ENCODE measurements at regions not wholly inside any gene's neighbourhood (a gene's known extent, or its start where the extent isn't known, plus 50 kb on each side); places are given as distances from the start of the nearest gene placed in this dataset.

DNA sequence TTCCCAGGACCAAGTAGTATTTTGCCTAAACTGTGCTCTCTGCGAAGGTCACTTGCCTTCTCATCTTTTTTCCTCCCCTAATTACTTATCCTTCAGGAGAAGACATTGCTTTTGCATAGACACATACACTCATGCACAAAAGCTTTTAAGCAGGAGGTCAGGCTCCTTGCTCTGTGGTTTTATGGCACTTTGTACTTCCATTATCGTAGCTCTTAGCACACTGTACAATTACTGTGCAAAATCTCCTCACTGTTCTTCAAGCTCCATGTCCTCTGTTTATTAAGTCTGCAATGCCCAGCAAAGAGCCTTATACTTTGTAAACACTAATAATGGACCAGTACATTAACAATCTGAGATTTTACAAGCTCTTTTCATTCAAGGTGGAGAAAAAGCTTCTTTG is 188.4 kb upstream of the GNPDA2 start:
- DNase-seq: no peak

DNA sequence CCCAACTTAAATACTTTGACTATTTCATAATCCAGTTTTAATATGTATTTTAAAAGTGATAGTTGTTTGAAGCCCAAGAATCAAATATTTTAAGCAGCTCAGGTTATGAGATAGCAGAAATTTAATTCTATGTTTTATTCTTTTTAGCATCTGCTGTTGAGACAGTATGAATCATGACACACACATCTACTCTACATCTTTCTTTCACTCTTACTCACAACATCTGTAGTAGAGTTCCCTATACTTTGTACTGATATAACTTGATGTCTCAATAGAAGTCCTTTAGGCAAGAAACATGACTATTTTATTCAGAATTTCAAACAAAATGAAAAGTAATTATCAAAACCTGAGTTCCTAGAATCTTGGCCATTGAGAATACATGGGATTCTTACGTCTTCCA is 187.9 kb upstream of the GNPDA2 start:
- DNase-seq: no peak

DNA sequence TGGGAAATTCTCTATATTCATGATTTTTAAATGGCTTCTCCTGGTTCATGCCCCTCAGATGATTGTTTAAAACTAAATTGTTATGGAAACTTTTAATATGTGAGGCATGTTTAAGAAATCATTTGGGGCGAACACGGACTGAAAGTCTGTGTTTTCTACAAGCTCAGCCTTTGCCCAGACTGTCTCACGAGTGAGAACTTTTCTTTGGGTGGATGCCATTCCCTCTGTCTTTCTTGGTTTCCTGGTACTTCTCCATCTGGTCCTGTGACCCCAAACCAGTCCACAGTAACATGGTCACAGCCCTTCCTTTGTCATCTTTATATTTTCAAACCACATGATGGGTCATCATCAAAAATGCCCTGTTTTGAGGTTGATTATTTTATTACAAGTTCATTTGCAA is 186.6 kb upstream of the GNPDA2 start:
- no peak for DNase-seq

DNA sequence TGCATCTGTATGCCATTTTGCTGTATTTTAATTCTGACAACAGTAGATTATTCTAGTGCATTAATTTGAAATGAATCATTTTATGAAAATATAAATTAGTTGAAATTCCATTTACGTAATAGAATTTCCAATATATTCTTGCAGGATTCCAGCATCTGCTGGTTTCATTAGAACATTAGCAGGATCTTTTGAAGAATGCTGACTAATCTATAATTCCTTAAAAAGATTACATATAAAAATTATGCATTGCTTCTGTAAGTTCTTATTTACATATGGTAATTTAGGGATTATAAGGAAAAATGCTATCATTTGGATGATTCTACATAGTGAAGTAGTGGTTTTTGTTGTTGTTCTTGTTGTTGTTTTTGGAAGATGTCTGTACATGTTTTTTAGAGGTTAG is 182.2 kb upstream of the GNPDA2 start:
- no peak for DNase-seq

DNA sequence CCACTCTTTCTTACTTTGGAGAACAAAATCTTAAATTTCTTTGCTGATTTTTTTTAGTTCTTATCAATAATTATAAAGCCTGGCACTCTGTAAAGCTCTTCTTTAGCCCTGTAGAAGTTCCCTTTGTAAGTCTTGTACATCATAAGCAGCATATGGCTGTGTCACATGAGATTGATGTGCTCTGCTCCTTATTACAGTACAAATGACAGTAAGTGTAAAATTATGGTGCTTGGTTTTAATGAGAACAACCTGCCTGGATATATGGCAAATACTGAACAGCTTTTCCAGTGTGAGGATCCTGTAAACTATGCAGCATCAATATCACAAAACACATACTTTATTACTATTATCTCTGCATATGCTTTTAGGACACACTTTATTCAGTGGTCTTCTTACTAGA is 145.9 kb upstream of the GNPDA2 start:
- no peak for DNase-seq

DNA sequence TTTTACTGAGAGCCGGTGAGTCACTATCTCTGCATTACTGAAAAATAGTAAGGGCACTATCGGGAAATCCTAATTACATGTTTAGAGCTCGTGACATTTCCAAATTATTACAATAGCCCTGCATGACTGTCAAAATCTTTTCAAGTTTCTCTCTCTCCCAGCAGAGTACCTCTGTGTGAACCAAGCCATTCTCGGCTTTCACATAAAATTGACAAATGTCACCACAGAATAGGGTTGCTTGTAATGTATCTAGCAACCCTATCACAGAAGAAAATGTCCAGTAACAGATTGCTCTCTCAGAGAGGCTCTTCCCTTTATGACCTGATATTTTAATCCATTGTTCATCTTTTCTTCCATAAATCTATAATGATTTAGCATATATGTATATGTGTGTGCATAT is 144.8 kb upstream of the GNPDA2 start:
- no peak for DNase-seq

DNA sequence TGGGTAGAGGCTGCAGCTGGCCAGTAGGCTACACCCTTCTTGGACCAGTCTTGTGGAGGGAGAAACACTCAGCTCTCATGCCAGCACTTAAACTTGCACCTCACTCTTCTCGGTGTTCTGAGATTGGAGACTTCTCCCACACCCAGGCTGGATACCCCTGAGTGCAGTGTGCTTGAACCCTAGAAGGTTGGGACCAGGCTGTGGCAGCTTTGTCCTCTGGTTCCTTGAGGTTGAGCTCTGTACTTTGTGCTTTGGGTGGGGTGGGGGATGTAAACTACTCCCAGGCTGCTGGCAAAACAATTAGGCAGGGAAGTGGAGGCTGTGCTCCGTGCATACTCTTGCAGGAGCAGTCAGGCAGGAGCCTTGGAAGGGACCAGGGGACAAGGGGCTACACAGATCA is 143.6 kb upstream of the GNPDA2 start:
- no peak for DNase-seq

DNA sequence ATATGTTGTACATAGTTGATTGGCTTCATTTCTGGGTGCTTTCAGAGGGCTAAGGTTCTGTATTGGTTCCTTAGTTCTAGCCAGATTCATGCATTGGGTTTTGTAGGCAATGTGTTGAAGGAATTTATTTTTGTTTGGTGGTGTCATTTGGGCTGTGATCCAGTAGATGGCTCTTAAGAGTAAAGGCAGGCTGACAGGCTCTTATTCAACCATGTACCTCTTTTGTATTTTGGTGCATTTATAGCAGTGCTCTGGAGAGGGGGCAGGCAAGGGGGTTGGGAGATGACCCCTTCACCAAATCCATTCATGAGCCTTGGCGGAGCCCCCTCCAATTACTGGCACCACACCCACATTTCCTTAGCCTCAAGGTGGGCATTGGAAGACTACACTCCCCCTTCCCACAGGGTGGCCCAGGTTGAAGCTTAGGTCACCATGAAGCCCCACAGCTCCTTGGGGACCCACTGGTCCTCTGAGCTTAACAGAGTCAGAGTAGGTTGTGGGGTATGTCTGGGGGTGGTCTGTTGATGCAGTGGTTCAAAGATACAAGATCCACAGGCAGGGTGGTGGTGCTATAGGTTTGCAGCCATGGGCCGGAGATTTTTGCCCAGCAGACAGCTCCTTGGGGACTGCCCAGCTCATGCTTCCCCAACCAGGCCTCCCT is 143.0 kb upstream of the GNPDA2 start:
- DNase-seq: no peak

DNA sequence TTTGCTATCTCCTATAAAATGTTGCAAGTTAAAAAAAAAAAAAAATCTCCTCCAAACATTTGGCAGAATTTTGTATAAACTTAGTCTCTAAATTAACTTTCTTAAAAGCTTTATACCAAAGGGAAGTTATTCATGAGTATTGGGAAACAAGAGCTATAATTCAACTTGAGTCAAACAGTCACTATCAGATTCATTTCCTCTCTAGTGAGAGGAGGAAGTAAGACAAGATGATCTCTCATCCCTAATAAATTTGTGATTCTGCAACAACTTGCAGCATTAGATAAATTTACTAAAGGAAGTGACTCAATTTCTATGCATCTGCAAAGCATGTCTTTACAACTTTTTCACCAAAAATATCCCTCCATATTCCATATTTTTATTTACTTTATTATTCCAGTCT is 135.4 kb upstream of the GNPDA2 start:
- DNase-seq: peak in 1 of 2 experiments; percentile 11

DNA sequence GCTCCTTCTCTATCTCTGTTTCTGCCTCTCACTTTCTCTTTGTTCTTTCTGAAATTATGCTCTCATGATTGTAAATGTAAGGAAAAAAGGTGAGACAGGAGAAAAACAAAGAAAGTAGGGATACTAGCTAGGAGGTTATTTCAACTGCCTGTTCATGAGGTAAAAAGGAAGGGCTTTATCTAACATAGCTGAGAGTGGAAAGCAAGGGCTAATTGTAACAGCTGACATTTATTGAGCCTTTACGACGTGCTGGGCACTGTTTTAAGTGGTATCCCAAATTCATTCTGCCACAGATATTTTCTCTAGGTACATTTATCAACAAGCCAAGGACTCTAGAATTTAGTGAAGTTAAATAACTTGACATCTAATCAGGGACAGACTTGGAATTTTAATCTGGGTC is 133.1 kb upstream of the GNPDA2 start:
- no peak for DNase-seq

DNA sequence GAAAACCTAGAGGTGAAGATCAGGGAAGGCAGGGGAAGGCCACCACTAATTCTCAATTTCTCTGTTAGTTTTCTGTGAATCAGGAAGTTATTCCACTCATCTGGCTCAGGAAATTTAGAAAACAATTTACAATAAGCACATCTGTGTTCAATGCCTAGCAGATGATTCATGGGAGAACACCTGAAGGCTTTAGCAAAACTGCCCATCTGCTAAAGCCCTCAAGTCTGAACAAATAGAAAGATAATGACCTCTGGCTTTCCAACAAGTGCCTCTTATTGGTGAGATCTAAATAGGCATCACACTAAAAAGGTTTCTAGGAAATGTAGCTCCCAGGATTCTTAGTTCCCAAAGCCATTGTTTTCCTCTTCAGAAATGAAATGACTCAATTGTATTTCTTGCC is 122.1 kb upstream of the GNPDA2 start:
- no peak for DNase-seq

DNA sequence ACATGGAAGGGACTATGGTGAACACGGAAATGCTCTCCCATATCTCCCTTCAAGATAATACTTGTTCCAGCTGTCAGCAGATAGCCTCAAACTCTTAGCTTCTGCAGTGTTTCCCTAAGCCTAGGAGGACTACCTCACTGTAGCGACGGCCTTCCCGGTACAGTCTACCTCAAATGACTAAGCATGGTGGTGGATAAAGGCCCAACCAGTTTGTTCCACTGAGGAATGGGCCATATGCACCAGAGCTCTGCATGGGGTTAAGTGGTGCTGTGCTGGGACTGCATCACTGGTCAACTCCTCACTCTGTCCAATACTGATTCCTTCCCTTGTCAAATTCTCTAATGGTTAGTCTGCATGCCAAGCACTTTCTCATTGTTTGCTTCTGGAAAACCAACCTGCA is 119.6 kb upstream of the GNPDA2 start:
- DNase-seq: no peak

DNA sequence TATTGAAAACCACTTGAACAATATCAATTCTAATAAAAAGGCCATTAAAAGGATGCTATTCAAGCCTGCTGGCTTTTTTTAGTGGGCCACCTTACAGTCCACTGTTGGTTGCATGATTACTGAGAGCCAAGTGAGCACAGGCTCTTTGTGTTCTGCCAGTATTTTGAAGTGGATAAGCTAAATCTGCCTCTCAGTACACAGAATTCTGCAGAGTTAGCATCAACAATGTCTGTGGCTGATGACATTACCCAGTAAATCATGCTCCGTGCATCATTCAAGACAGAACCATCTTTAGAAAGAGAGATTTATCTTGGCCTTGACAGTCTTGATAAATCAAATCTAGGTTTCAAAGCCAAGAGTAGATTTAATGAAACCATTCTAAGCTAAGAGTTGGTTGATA is 119.0 kb upstream of the GNPDA2 start:
- no peak for DNase-seq

DNA sequence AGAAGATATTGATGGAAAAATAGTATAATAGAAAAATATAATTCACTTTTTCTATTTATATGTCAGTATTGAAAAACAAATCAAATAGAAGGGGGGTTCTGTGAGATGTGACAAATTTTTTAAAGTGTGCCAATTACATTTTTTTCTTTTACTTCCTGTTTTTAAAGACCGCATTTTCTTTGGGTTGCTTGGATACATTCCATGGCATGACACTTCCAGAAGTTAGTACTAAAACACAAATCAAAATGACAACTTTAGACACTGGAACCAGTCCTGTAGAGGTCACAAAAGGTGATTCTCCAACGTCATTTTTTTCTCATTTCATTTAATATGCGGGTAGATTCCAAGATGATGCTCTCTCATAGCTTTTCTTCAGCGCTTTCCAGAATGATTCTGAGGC is 116.2 kb upstream of the GNPDA2 start:
- DNase-seq: no peak

DNA sequence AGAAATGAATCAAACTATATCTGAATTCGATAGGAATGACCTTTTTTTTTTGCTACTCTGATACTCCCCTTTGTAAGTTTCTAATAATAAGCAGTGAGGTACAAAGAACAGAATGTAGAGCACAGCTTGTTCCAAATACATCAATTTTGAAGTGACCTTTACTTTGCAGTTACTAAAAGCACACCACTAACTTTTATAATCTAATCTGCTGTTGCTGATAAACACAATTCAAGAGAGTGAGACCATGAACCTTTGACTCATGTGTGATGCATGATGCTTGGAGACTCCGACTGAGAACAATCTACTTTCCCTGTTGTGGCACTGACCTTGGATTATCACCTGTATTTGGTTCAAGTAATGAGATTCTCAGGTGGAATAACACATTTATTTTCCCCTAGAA is 91.6 kb upstream of the GNPDA2 start:
- no peak for DNase-seq

DNA sequence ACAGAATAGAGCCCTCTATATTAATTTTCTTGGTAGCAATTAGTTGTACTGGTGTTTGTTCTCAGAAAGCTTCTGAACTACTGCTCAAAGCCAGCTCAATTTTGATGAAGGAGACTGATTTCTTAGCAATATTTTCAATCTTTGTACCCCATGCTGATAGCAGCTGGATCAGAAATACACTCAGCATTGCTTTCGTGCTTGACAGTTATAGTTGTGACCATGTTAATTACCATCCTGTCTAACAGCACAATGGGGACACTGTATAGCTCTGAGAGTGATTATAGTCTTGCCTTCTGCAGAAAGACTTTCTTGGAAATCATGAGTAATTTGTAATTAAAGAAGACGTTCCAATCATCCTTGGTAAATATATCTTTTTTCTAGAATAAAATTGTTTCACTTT is 79.7 kb upstream of the GNPDA2 start:
- DNase-seq: no peak

DNA sequence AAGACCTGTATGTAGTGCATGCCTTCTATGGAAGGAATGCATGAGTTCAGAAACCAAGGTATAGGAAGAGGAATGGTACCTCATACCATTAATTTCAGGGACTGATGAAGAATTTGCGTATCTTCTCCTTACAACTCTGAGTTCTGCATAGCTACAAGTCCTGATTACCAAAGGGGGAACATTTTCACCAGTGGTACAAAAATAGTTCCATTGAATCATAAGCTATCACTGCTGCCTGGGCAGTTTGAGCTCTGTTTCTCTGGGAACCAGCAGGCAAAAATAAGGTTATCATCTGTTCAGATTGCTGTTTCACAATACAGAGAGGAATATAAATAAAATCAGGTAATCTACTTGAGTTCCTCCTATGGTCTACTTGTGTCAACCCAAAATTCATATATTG is 77.9 kb upstream of the GNPDA2 start:
- DNase-seq: no peak

DNA sequence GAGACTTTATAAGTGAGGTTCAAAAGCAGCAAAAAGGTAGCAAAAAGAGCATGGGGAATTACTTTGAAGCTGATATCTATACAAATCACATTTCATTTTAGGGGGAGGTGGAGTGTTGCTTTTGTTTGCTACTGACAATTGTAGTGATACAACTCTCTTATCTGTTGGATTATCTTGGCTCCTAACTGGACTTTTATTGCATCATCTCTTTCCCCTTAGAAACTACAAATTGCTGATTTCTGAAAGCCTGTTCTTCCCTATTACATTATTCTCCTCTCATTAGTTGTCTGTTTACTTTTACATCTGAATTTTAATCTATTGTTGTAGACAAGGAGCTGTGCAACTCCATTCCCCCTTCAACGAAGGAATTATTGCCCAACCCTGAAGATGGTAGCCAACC is 75.0 kb upstream of the GNPDA2 start:
- DNase-seq: no peak

DNA sequence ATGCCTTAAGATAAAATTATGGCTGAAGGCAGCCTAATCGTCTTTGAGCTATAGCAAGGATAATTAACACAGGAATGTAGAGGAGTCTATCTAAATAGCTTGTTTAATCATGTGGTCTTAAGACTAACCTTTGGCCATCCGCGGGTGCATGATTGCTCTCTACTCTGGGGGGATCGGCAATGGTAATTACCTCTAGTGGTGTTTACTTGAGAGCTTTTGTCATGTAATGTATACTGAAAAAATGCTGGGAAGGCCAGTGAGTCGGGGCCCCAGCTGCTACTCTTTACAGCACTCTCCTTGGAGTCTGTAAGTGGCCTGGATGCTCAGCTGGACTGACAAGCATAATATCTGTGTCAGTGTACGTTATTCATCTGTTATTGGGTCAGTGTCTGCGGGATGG is 65.5 kb upstream of the GNPDA2 start:
- no peak for DNase-seq

DNA sequence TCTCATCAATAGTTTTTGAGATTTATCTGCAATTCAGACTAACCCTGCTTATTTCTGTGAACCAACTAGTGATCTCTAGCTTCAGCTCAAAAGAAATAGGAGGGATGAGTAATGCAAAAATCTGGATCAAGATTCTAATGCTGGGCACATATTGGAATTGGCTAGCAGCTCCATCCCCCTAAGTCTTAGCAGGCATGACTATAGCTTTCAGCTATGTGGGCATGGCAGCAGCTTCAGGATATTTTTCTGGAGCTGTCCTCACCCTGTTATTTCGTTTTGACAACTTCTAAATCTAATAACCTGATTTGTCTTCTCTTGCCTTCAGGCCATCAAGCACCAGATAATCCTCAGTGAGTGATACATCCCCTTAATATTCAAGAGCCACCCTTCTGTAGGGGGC is 50.8 kb upstream of the GNPDA2 start:
- no peak for DNase-seq

Data from AML-193 (cell line).